DOHH2 (cell line): ENCODE measurements at regions not wholly inside any gene's neighbourhood (a gene's known extent, or its start where the extent isn't known, plus 50 kb on each side); places are given as distances from the start of the nearest gene placed in this dataset.

ENCODE experiments used
- EZH2phosphoT487 ChIP-seq: fragments of 200-600 bp; sonication (generic); IDR thresholded peaks from 2 replicates; pipeline ENCODE4 v1.6.1; 2017; ENCODE audit warnings: borderline replicate concordance, mild to moderate bottlenecking, antibody characterized with exemption, low read length, moderate library complexity, mixed read lengths
- TF ChIP-seq, protein P1 (sequence below): fragments of 200-600 bp; sonication (generic); IDR thresholded peaks from one replicate; pipeline ENCODE4 v1.5.1; 2014; ENCODE audit warnings: antibody characterized with exemption, mild to moderate bottlenecking, low read depth, low read length; ENCODE audit not compliant: poor library complexity, severe bottlenecking

DNA sequence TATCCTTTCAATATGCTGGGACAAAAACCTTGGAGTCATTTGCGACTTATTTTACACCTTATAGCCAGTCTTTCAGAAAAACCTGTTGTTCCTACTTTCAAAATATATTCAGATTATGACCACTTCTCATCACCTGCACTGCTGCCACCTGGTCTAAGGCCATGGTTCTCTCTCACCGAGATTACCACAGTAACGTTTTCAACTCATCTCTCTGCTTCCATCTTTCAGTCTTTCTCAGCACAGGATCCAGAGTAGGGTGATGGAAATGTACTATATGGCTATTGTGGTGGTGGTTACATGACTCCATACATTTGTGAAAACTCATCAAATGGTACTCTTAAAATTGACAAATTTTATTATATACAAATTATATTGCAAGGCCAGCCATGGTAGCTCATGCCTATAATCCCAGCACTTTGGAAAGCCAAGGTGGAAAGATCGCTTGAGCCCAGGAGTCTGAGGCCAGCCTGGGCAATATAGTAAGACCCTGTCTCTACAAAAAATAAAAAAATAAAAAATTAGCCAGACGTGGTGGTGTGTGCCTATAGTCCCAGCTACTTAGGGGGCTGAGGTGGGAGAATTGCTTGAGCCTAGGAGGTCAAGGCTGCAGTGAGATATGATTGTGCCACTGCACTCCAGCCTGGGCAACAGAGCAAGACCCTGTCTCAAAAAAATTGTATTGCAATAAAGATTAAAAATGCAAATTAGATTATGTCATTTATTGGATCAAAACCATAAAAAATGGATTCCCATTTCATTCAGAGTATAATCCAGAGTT is 120.9 kb upstream of the PPP2R5A start:
- no peak for TF ChIP-seq EZH2phosphoT487
- TF ChIP-seq, protein P1, sequence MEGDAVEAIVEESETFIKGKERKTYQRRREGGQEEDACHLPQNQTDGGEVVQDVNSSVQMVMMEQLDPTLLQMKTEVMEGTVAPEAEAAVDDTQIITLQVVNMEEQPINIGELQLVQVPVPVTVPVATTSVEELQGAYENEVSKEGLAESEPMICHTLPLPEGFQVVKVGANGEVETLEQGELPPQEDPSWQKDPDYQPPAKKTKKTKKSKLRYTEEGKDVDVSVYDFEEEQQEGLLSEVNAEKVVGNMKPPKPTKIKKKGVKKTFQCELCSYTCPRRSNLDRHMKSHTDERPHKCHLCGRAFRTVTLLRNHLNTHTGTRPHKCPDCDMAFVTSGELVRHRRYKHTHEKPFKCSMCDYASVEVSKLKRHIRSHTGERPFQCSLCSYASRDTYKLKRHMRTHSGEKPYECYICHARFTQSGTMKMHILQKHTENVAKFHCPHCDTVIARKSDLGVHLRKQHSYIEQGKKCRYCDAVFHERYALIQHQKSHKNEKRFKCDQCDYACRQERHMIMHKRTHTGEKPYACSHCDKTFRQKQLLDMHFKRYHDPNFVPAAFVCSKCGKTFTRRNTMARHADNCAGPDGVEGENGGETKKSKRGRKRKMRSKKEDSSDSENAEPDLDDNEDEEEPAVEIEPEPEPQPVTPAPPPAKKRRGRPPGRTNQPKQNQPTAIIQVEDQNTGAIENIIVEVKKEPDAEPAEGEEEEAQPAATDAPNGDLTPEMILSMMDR = no peak
